GM19467 (cell line): ENCODE measurements at regions not wholly inside any gene's neighbourhood (a gene's known extent, or its start where the extent isn't known, plus 50 kb on each side); places are given as distances from the start of the nearest gene placed in this dataset.
"Not testable (repeated sequence)": the region's sequence is repeated elsewhere in the genome, so short reads cannot be mapped to it uniquely, and the experiment has no call there.

Experiments
- ATAC-seq: cut with Tn5 transposase; IDR thresholded peaks from one replicate; pipeline ENCODE4 v1.9.1; 2021; ENCODE audit warnings: mild to moderate bottlenecking, moderate library complexity; ENCODE audit not compliant: unreplicated experiment

GRCh38 chr9:106038266-106039001, 344.1 kb downstream of the TMEM38B start:
- no peak for ATAC-seq

- ATAC-seq: no peak
These were observed 345.0 kb downstream of the TMEM38B start for GRCh38 chr9:106039151-106039935.

- not testable (repeated sequence) for ATAC-seq
These were observed 347.6 kb downstream of the TMEM38B start for GRCh38 chr9:106041920-106042319.

GRCh38 chr9:106051545-106051944, 357.2 kb downstream of the TMEM38B start:
- no peak for ATAC-seq

GRCh38 chr9:106052166-106052565, 357.8 kb downstream of the TMEM38B start:
- no peak for ATAC-seq

- no peak for ATAC-seq
These were observed 358.4 kb downstream of the TMEM38B start for GRCh38 chr9:106052735-106053134.

- ATAC-seq: no peak
These were observed 362.0 kb downstream of the TMEM38B start for GRCh38 chr9:106056328-106056727.

- no peak for ATAC-seq
These were observed 364.1 kb downstream of the TMEM38B start for GRCh38 chr9:106058460-106058859.

- no peak for ATAC-seq
These were observed 365.5 kb downstream of the TMEM38B start for GRCh38 chr9:106059886-106060285.

GRCh38 chr9:106060885-106061284, 366.5 kb downstream of the TMEM38B start:
- no peak for ATAC-seq

GRCh38 chr9:106062250-106062649, 367.9 kb downstream of the TMEM38B start:
- no peak for ATAC-seq

- ATAC-seq: no peak
These were observed 370.8 kb downstream of the TMEM38B start for GRCh38 chr9:106065136-106065535.

- no peak for ATAC-seq
These were observed 371.4 kb downstream of the TMEM38B start for GRCh38 chr9:106065579-106066214.

GRCh38 chr9:106066940-106067524, 372.7 kb downstream of the TMEM38B start:
- no peak for ATAC-seq

- ATAC-seq: no peak
These were observed 374.9 kb downstream of the TMEM38B start for GRCh38 chr9:106069241-106069640.

GRCh38 chr9:106072421-106072820, 378.1 kb downstream of the TMEM38B start:
- ATAC-seq: no peak

GRCh38 chr9:106074006-106074405, 379.7 kb downstream of the TMEM38B start:
- no peak for ATAC-seq

- no peak for ATAC-seq
These were observed 381.1 kb downstream of the TMEM38B start for GRCh38 chr9:106075236-106075959.

GRCh38 chr9:106075960-106076327, 381.6 kb downstream of the TMEM38B start:
- no peak for ATAC-seq

- ATAC-seq: no peak
These were observed 382.4 kb downstream of the TMEM38B start for GRCh38 chr9:106076711-106077110.

GRCh38 chr9:106077731-106078130, 383.4 kb downstream of the TMEM38B start:
- no peak for ATAC-seq
